ENCODE measurements at regions not wholly inside any gene's neighbourhood (a gene's known extent, or its start where the extent isn't known, plus 50 kb on each side); places are given as distances from the start of the nearest gene placed in this dataset.

DNA sequence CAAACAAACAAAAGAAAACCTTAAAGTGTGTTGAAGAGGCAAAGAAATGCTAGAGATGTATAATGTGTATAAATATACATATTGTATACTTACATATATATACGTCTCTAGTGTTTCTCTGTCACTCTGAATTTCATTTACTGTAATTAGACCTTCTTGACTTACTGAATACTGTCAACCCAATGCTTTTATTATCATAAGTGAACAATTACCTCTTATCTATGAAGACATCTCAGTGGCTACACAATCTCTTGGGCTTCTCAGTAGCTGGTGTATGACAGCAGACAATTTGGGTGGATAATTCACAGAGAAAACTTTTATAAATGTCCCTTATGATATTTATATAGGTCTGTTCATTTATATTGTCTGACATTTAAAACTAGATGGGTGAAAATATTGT lies 664.1 kb upstream of the ANO3 start:
- WGBS, 2 donors = 82 to 89% methylated on average over 1 of the region's 1 CpG
- DNase-seq (no peak), ATAC-seq (ENCODE audit: insufficient read depth, low FRiP score) (no peak)
- TF ChIP-seq, protein P1, sequence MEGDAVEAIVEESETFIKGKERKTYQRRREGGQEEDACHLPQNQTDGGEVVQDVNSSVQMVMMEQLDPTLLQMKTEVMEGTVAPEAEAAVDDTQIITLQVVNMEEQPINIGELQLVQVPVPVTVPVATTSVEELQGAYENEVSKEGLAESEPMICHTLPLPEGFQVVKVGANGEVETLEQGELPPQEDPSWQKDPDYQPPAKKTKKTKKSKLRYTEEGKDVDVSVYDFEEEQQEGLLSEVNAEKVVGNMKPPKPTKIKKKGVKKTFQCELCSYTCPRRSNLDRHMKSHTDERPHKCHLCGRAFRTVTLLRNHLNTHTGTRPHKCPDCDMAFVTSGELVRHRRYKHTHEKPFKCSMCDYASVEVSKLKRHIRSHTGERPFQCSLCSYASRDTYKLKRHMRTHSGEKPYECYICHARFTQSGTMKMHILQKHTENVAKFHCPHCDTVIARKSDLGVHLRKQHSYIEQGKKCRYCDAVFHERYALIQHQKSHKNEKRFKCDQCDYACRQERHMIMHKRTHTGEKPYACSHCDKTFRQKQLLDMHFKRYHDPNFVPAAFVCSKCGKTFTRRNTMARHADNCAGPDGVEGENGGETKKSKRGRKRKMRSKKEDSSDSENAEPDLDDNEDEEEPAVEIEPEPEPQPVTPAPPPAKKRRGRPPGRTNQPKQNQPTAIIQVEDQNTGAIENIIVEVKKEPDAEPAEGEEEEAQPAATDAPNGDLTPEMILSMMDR (IDR thresholded peaks at IDR 0.05; ENCODE audit: control extremely low read depth, extremely low read depth) = no peak
- Histone ChIP-seq H3K4me1 (ENCODE audit: control insufficient read depth in 5 of 5, insufficient read depth in 5 of 5, low read length in 5 of 5) (peaks cover 0 to 3% (median 0%) of the 10 kb centered on the region in 5 donors), H3K9me3 (ENCODE audit: control insufficient read depth in 4 of 4, insufficient read depth in 3 of 4, low read length in 3 of 4) (no peaks in the 10 kb centered on the region), H3K27me3 (ENCODE audit: control insufficient read depth in 3 of 3, insufficient read depth in 3 of 3, low read length in 2 of 3) (no peaks in the 10 kb centered on the region), H3K27ac (ENCODE audit: low read depth in 1 of 2, low read length in 1 of 2) (no peak overlapping the region), H3K36me3 (ENCODE audit: control insufficient read depth in 4 of 4, insufficient read depth in 4 of 4, low read length in 4 of 4) (no peaks in the 10 kb centered on the region), H3K4me3 (no peak overlapping the region), H3K9ac (ENCODE audit: insufficient read depth in 1 of 2, low read length in 2 of 2) (no peak overlapping the region)

DNA sequence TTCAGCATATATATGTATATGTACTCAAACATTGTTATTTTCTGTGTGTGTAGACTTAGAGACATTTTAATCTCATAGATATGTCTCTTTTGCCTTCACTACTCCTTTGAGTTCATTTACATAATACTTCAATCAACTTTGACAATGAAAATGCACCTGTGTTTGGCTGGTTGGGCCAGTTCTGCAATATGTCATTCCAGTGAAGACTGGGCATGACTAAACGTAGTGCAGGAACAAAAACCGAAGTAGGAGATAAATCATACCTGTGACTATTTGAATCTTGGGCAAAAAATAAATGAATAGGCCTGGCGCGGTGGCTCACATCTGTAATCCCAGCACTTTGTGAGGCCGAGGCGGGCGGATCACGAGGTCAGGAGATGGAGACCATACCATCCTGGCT lies 640.0 kb upstream of the ANO3 start:
- no peaks in the 10 kb centered on the region for H3K4me1 ChIP-seq (ENCODE audit: control insufficient read depth in 5 of 5, insufficient read depth in 5 of 5, low read length in 5 of 5)
- no peak overlapping the region for H3K27ac ChIP-seq (ENCODE audit: low read depth in 1 of 2, low read length in 1 of 2)
- H3K4me3 ChIP-seq = no peak overlapping the region
- no peaks in the 10 kb centered on the region for H3K36me3 ChIP-seq (ENCODE audit: control insufficient read depth in 4 of 4, insufficient read depth in 4 of 4, low read length in 4 of 4)
- no peak overlapping the region for H3K9ac ChIP-seq (ENCODE audit: insufficient read depth in 1 of 2, low read length in 2 of 2)
- TF ChIP-seq, protein P1 (IDR thresholded peaks at IDR 0.05; ENCODE audit: control extremely low read depth, extremely low read depth) = no peak
- ATAC-seq (ENCODE audit: insufficient read depth, low FRiP score) = no peak
- H3K27me3 ChIP-seq (ENCODE audit: control insufficient read depth in 3 of 3, insufficient read depth in 3 of 3, low read length in 2 of 3) = no peaks in the 10 kb centered on the region
- peaks cover 0 to 10% (median 3%) of the 10 kb centered on the region in 4 donors for H3K9me3 ChIP-seq (ENCODE audit: control insufficient read depth in 4 of 4, insufficient read depth in 3 of 4, low read length in 3 of 4)
- no peak for DNase-seq
- WGBS, 2 donors = 90 to 91% methylated on average over 8 of the region's 8 CpGs

DNA sequence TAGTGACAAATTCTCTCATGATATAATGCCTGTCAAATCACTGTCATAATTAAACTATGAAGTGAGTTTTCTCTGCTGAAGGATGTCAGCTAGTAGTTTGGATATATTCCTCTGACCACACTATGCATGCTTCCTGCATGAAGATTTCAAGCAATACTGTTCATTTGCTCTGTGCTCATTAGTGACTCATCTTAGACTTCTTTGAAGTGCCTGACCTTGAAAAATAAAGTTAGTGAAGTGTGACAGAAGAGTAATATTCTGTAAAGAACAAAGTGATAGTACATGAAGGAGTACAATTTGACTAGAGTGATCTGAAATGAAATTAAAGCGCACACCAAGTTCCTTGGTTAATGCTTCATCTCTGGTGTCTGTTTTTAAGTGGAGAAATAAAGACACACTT lies 629.5 kb upstream of the ANO3 start:
- DNase-seq (no peak), ATAC-seq (ENCODE audit: insufficient read depth, low FRiP score) (no peak)
- Histone ChIP-seq H3K27ac (ENCODE audit: low read depth in 1 of 2, low read length in 1 of 2) (no peak overlapping the region), H3K9me3 (ENCODE audit: control insufficient read depth in 4 of 4, insufficient read depth in 3 of 4, low read length in 3 of 4) (no peaks in the 10 kb centered on the region), H3K36me3 (ENCODE audit: control insufficient read depth in 4 of 4, insufficient read depth in 4 of 4, low read length in 4 of 4) (no peaks in the 10 kb centered on the region), H3K4me3 (no peak overlapping the region), H3K9ac (ENCODE audit: insufficient read depth in 1 of 2, low read length in 2 of 2) (no peak overlapping the region), H3K27me3 (ENCODE audit: control insufficient read depth in 3 of 3, insufficient read depth in 3 of 3, low read length in 2 of 3) (no peaks in the 10 kb centered on the region), H3K4me1 (ENCODE audit: control insufficient read depth in 5 of 5, insufficient read depth in 5 of 5, low read length in 5 of 5) (no peaks in the 10 kb centered on the region)
- TF ChIP-seq, protein P1 (IDR thresholded peaks at IDR 0.05; ENCODE audit: control extremely low read depth, extremely low read depth) = no peak
- 88 to 99% methylated on average over 1 of the region's 1 CpG for WGBS, 2 donors

DNA sequence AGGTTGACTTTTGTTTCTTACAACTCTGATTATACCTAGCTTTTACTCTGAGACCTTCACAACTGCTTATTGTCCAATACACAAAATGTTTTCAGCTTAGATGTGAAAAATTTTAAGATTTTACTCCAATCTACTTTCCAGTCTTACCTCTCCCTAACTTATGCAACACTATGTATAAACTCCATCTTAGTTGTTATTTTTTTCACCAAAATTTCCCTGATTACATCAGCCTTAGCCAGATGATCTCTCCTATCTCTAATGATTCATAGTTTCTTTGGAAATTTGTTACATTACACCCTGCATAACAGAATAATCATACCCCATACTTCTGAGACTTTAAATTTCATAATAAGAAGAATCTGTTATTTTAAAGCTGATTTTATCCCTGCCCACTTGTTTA lies 621.0 kb upstream of the ANO3 start:
- no peak for ATAC-seq (ENCODE audit: insufficient read depth, low FRiP score)
- Histone ChIP-seq H3K9ac (ENCODE audit: insufficient read depth in 1 of 2, low read length in 2 of 2) (no peak overlapping the region), H3K27me3 (ENCODE audit: control insufficient read depth in 3 of 3, insufficient read depth in 3 of 3, low read length in 2 of 3) (no peaks in the 10 kb centered on the region), H3K27ac (ENCODE audit: low read depth in 1 of 2, low read length in 1 of 2) (no peak overlapping the region), H3K36me3 (ENCODE audit: control insufficient read depth in 4 of 4, insufficient read depth in 4 of 4, low read length in 4 of 4) (no peaks in the 10 kb centered on the region), H3K4me1 (ENCODE audit: control insufficient read depth in 5 of 5, insufficient read depth in 5 of 5, low read length in 5 of 5) (no peaks in the 10 kb centered on the region), H3K4me3 (no peak overlapping the region), H3K9me3 (ENCODE audit: control insufficient read depth in 4 of 4, insufficient read depth in 3 of 4, low read length in 3 of 4) (no peaks in the 10 kb centered on the region)
- DNase-seq = no peak
- TF ChIP-seq, protein P1 (IDR thresholded peaks at IDR 0.05; ENCODE audit: control extremely low read depth, extremely low read depth) = no peak
